Activated CD4-positive, alpha-beta memory T cell treated with anti-CD3 and anti-CD28 coated beads for 36 hours (primary cell): ENCODE measurements at regions not wholly inside any gene's neighbourhood (a gene's known extent, or its start where the extent isn't known, plus 50 kb on each side); places are given as distances from the start of the nearest gene placed in this dataset.
"Not testable (repeated sequence)": the region's sequence is repeated elsewhere in the genome, so short reads cannot be mapped to it uniquely, and the experiment has no call there.

Source experiments
- CTCF ChIA-PET: fragments of 350-600 bp; sonication (Branson Sonifier 250); formaldehyde crosslinking; loops from one replicate; lab custom pipeline; 2021; ENCODE audit warnings: antibody characterized with exemption, inconsistent platforms; lab: Charles Lee
- POLR2A ChIA-PET: fragments of 350-600 bp; sonication (Branson Sonifier 250); formaldehyde crosslinking; loops from one replicate; lab custom pipeline; 2021; ENCODE audit warnings: antibody characterized with exemption; lab: Charles Lee
- DNase-seq: peaks from one replicate; pipeline ENCODE4 v3.0.0-alpha.2; 2020
- H3K27ac Mint-ChIP-seq: one replicate; pipeline ENCODE4 v1.8.0; 2021; ENCODE audit warnings: mixed read lengths
- H3K27me3 Mint-ChIP-seq: one replicate; pipeline ENCODE4 v1.8.0; 2021; ENCODE audit warnings: mixed read lengths
- H3K36me3 Mint-ChIP-seq: one replicate; pipeline ENCODE4 v1.8.0; 2021; ENCODE audit warnings: mixed read lengths
- H3K4me1 Mint-ChIP-seq: one replicate; pipeline ENCODE4 v1.8.0; 2021; ENCODE audit warnings: low read depth, mixed read lengths
- H3K4me3 Mint-ChIP-seq: one replicate; pipeline ENCODE4 v1.8.0; 2021; ENCODE audit warnings: mild to moderate bottlenecking, mixed read lengths
- H3K9me3 Mint-ChIP-seq: one replicate; pipeline ENCODE4 v1.8.0; 2021; ENCODE audit warnings: mixed read lengths
- intact Hi-C: fragments of 100-400 bp; cut with micrococcal nuclease; formaldehyde crosslinking; loops from one replicate; pipeline ENCODE4 v1.15.1; 2023

DNA sequence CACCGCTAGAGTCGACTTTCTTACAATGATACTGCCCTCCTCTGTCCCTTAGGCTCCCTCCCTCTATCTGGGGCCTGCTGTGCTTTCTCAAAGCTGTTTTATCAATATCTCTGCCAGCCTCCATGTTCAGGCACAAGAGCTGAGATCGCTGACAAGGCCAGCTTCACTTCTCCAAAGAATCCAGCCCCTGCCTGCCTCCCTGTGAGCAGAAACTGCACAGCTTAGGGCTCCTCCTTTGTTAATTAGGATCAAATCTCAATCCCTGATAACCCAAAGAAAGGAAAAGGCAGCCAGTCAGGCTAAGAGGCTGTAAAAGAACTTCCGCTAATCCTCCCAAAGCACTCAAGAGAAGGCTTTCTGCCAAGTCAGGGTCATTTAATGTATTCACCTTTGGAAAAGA is 616.0 kb upstream of the CDH11 start:
- ChIA-PET CTCF (no interaction called here), POLR2A (no interaction called here)
- Mint-ChIP-seq H3K27ac (no peak overlapping the region), H3K4me3 (no peak overlapping the region), H3K27me3 (no peaks in the 10 kb centered on the region), H3K4me1 (no peaks in the 10 kb centered on the region), H3K36me3 (no peaks in the 10 kb centered on the region), H3K9me3 (peaks cover 3% of the 10 kb centered on the region)
- intact Hi-C loops: no loop called here
- no peak for DNase-seq

DNA sequence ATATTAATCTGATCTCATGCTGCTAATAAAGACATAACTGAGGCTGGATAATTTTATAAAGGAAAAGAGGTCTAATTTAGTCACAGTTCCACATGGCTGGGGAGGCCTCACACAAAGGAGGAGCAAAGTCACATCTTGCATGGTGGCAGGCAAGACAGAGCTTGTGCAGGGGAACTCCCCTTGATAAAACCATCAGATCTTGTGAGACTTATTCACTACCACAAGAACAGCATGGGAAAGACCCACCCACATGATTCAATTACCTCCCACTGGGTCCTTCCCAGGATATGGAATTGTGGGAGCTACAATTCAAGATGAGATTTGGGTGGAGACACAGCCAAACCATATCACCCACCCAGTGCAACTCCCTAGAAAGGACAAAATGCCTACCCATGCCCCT is 613.8 kb upstream of the CDH11 start:
- H3K27me3 Mint-ChIP-seq, H3K36me3 Mint-ChIP-seq, POLR2A ChIA-PET, H3K4me3 Mint-ChIP-seq, CTCF ChIA-PET, DNase-seq, intact Hi-C loops, H3K27ac Mint-ChIP-seq, H3K4me1 Mint-ChIP-seq, H3K9me3 Mint-ChIP-seq: not testable (repeated sequence)

DNA sequence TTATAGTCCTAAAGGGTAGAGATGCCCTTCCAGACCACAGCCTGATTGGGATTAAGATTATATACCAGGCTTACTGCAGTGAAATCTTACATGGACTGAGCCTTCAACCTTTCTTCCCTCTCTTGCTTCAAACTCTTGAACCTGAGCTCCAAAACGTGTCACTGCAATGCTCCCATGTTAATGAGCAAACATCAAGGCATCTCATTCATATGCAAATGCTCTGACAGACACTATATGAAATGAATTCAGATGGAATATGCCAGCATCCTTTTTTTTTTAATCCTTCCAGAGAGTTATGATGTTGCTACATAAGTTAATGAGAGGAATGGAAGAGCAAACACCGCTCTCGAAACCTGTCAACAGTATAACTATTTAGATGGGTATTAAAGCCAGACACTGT is 611.9 kb upstream of the CDH11 start:
- ChIA-PET CTCF (no interaction called here), POLR2A (no interaction called here)
- no peaks in the 10 kb centered on the region for H3K36me3 Mint-ChIP-seq
- H3K9me3 Mint-ChIP-seq: peaks cover 7% of the 10 kb centered on the region
- H3K4me3 Mint-ChIP-seq: no peak overlapping the region
- intact Hi-C loops: no loop called here
- H3K27me3 Mint-ChIP-seq: no peaks in the 10 kb centered on the region
- H3K27ac Mint-ChIP-seq: no peak overlapping the region
- H3K4me1 Mint-ChIP-seq: no peaks in the 10 kb centered on the region
- no peak for DNase-seq

DNA sequence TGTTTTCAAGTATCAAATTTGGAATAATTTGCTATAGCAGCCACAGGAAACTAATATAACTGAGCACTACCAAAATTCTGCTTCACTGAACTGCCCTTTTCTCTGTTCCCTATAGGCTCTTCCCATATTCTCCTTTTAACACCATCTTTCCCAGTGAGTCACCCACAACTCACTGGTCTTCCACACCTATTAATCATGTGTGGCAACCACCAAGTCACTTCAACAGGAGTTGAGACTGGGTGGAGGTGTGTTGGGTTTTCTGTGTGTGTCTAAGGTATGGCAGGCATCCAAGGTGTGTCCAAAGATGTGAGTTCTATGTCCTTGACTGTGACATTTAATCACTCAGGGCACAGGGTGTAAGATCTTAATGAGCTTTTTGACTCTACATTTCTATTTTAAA is 610.0 kb upstream of the CDH11 start:
- H3K4me3 Mint-ChIP-seq: no peak overlapping the region
- DNase-seq: no peak
- H3K27me3 Mint-ChIP-seq: no peaks in the 10 kb centered on the region
- H3K9me3 Mint-ChIP-seq: peaks cover 9% of the 10 kb centered on the region
- ChIA-PET CTCF (no interaction called here), POLR2A (no interaction called here)
- H3K27ac Mint-ChIP-seq: no peak overlapping the region
- intact Hi-C loops: no loop called here
- H3K36me3 Mint-ChIP-seq: no peaks in the 10 kb centered on the region
- no peaks in the 10 kb centered on the region for H3K4me1 Mint-ChIP-seq

DNA sequence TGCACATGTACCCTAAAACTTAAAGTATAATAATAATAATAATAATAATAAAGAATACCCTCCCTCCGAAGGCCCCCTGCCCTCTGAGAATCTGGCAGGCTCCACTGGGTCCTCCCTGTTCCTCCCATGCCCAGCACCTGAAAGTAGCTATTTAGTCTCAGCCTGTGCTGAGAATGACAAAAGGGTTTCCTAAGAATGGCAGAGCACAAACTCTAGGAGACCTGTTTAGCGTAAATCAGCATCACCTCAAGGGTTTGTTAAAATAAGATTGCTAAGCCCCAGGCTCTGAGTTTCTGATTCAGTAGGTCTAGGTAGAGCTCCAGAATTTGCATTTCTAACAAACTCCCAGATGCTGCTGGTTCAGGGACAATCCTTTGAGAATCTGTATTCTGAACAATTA is 606.8 kb upstream of the CDH11 start:
- intact Hi-C loops: no loop called here
- POLR2A ChIA-PET: no interaction called here
- no peaks in the 10 kb centered on the region for H3K36me3 Mint-ChIP-seq
- H3K9me3 Mint-ChIP-seq: peaks cover 6% of the 10 kb centered on the region
- no peaks in the 10 kb centered on the region for H3K4me1 Mint-ChIP-seq
- H3K27me3 Mint-ChIP-seq: no peaks in the 10 kb centered on the region
- H3K27ac Mint-ChIP-seq: no peak overlapping the region
- DNase-seq: no peak
- CTCF ChIA-PET: no interaction called here
- no peak overlapping the region for H3K4me3 Mint-ChIP-seq

DNA sequence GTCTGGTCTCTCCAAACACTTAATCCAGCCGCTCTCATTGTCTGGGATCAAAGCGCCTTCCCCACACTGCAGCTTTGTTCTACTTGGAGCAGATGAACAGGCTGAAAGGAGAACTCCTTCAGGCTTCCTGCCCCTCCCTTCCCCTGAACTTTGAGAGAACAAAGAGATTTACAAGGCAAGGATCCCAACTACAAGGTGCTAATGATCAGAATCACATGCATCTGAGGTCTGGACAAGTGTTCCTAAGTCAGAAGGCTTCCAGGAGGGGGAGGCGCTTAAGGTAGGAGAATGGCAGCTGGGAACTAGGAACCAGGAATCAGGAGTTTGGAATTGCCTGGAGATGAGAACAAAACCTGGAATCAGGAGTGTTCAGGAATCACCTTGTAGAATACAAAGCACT is 606.3 kb upstream of the CDH11 start:
- no peaks in the 10 kb centered on the region for H3K27me3 Mint-ChIP-seq
- intact Hi-C loops: no loop called here
- peaks cover 6% of the 10 kb centered on the region for H3K9me3 Mint-ChIP-seq
- no peaks in the 10 kb centered on the region for H3K36me3 Mint-ChIP-seq
- H3K4me1 Mint-ChIP-seq: no peaks in the 10 kb centered on the region
- CTCF ChIA-PET: no interaction called here
- H3K27ac Mint-ChIP-seq: no peak overlapping the region
- POLR2A ChIA-PET: no interaction called here
- DNase-seq: no peak
- no peak overlapping the region for H3K4me3 Mint-ChIP-seq

DNA sequence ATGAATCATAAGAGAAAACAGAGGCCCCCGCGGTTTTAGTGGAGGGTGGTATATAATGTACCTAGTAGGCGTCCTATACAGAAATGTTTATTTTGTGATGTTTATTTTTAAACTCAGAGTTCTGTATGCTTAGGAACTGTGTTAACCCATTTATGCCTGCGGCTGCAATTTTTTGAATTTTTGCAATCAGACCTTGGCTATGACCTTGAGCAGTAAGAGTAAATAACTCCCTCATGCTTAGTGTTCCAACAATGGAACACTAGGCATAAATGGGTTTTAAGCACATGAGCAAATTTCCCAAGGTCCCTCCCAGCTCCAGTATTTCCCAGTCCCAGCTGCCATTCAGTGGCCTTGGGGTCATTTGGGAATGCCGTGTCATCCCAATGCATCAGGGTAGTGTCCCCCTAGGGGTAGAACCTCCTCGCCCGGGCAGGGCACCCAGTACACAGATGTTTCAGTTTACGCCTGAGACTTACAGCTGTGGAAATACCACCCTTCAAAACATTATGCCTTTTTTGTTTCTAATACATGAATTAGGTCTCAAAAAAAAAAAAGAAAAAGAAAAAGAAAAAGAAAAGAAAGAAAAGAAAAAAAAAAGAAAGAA is 605.8 kb upstream of the CDH11 start:
- CTCF ChIA-PET: no interaction called here
- POLR2A ChIA-PET: no interaction called here
- Mint-ChIP-seq H3K9me3 (peaks cover 6% of the 10 kb centered on the region), H3K36me3 (no peaks in the 10 kb centered on the region), H3K27ac (no peak overlapping the region), H3K4me3 (no peak overlapping the region), H3K4me1 (no peaks in the 10 kb centered on the region), H3K27me3 (no peaks in the 10 kb centered on the region)
- intact Hi-C loops: no loop called here
- DNase-seq: no peak

DNA sequence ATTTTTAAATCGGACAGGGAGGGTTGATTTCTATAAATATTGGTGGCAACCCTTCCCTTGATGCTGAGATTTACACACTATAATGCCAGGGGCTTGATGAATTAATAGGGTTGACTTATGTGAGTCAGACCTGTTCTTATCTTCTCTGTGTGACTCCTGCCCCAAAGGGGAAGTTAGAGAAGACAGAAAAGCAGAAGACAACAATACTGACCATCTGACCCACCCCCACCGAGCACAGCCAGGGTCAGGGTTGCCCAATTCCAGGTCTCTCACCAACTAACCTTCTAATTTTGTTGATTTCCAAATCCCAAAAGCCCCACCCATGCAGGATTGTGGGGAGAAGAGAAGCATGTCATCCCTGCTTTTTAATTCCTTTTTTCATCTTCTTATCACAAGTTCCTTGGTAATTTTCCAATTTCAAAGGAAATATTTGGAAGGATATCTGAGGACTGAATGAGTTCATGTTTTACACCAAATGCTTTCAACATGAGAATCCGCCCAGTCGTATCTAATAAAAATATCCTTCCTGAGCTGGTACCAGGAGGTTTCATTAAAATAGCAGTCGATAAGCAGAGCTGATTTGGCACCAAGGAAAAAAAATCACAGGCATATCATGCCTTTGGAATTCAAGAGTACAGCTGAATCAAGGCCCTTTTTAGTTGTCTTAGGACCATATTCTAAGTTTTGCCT is 603.4 kb upstream of the CDH11 start:
- Mint-ChIP-seq H3K36me3 (no peaks in the 10 kb centered on the region), H3K27ac (no peak overlapping the region), H3K4me1 (no peaks in the 10 kb centered on the region), H3K9me3 (peaks cover 6% of the 10 kb centered on the region), H3K27me3 (no peaks in the 10 kb centered on the region), H3K4me3 (no peak overlapping the region)
- CTCF ChIA-PET: no interaction called here
- intact Hi-C loops: no loop called here
- DNase-seq: no peak
- POLR2A ChIA-PET: no interaction called here

DNA sequence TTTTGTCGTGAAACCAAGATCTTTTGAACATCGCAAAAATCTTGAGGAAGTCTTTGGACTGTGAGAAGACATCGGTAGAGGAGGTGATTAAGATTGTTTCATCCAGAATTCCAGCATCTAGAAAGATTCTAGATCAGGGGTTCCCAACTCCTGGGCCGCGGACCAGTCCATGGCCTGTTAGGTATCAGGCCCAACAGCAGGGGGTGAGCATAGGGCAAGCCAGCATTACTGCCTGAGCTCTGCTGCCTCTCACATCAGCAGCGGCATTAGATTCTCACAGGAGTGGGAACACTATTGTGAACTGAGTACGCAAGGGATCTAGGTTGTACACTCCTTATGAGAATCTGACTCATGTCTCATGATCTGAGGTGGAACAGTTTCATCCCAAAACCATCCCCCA is 600.6 kb upstream of the CDH11 start:
- H3K9me3 Mint-ChIP-seq: no peaks in the 10 kb centered on the region
- POLR2A ChIA-PET: no interaction called here
- DNase-seq: no peak
- CTCF ChIA-PET: no interaction called here
- no peaks in the 10 kb centered on the region for H3K4me1 Mint-ChIP-seq
- H3K36me3 Mint-ChIP-seq: no peaks in the 10 kb centered on the region
- no peak overlapping the region for H3K27ac Mint-ChIP-seq
- H3K4me3 Mint-ChIP-seq: no peak overlapping the region
- H3K27me3 Mint-ChIP-seq: no peaks in the 10 kb centered on the region
- intact Hi-C loops: no loop called here

DNA sequence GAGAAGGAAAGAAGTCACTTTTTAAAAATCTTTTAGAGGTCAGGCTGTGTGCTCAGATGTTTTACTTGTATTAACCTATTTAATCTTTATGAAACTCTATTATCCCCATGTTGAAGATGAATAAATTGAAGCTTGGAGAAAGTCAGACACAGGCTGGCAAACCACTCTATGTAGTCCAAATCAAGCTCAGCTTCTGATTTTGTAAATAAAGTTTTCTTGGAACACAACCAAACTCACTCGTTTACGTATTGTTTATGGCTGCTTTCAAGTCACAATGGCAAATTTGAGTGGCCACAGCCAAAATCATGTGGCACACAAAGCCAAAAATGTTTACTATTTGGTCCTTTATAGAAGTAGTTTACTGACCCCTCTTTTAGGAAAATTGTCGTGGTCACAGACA is 596.0 kb upstream of the CDH11 start:
- no peak for DNase-seq
- ChIA-PET POLR2A (no interaction called here), CTCF (no interaction called here)
- Mint-ChIP-seq H3K4me1 (no peaks in the 10 kb centered on the region), H3K9me3 (no peaks in the 10 kb centered on the region), H3K27me3 (no peaks in the 10 kb centered on the region), H3K27ac (no peak overlapping the region), H3K36me3 (no peaks in the 10 kb centered on the region), H3K4me3 (no peak overlapping the region)
- intact Hi-C loops: no loop called here

DNA sequence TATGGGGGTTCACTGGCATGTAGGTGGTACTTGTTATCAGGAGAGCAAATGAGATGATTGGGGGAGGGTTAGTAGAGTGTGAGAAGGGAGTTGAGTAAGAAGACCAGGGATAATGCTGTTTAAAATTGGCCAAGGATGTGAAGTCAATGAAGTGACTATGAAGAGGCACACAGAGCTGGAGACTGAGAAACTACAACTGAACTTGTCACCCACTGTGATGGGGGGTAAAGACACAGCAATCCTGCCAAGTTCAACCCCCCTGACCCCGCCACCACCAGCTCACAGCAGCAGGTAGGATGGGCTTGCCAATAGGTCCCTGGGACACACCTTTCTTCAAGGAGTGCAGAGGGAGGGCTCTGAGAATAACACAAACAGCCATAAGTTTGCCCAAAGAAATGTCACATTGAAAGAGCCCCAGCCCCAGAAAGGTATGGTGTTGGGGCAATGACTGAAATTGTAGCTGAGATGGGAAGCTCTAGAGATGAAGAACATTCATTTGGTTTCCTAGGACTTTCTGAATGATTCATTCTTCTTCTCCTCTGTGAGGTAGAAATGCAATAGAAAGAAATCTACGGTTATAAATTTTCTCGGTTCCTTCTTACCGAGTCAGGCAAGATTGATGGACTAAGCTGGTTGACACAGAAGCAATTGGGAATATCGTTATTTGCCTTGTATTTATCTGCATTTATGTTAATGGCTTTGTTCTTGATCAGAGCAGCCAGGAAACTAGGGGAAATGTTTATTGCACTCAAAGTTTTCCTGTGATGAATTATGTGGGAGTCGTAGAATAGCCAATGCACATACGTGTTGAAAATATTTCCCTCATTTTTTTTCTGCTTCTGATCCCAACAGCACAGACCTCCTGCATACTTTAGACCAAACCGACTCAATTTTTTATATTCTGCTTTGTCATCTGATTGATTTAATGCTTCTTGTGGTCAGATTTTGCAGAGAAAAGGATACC is 595.2 kb upstream of the CDH11 start:
- intact Hi-C loops: no loop called here
- no peak overlapping the region for H3K4me3 Mint-ChIP-seq
- H3K27ac Mint-ChIP-seq: no peak overlapping the region
- H3K9me3 Mint-ChIP-seq: no peaks in the 10 kb centered on the region
- no peaks in the 10 kb centered on the region for H3K27me3 Mint-ChIP-seq
- CTCF ChIA-PET: no interaction called here
- no peak for DNase-seq
- POLR2A ChIA-PET: no interaction called here
- no peaks in the 10 kb centered on the region for H3K36me3 Mint-ChIP-seq
- H3K4me1 Mint-ChIP-seq: no peaks in the 10 kb centered on the region

DNA sequence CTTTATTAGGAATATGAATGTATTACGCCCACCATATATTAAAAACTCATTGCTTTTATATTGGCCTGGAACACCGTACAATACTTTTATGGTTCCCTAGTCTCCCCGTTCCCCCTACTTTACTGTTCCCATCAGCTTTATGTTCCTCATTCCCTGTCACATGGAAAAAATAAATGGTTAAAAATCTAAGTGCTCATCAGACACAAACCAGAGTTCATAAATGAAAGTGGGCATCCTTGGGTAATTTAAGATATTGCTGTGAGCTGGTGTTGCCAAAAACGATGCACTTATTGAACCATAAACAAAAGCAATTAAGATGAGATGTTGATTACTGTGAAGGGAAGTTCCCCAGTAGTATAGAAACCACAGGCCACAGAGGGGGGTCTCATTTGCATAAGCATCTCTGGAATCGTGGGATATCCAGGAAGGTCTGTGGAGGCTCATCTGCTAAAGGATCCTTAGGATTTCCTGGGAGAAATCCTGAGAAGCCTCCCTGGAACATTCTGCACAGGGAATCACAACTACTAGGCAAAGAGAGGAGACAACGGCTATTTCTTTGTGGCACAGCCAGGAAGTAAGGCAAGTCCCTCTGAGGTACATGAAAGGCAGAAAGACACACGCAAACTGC is 591.4 kb upstream of the CDH11 start:
- Mint-ChIP-seq H3K36me3 (no peaks in the 10 kb centered on the region), H3K27ac (no peak overlapping the region), H3K4me3 (no peak overlapping the region), H3K27me3 (no peaks in the 10 kb centered on the region), H3K4me1 (no peaks in the 10 kb centered on the region), H3K9me3 (peaks cover 3% of the 10 kb centered on the region)
- no peak for DNase-seq
- ChIA-PET POLR2A (no interaction called here), CTCF (no interaction called here)
- intact Hi-C loops: no loop called here
